ENCODE measurements at regions not wholly inside any gene's neighbourhood (a gene's known extent, or its start where the extent isn't known, plus 50 kb on each side); places are given as distances from the start of the nearest gene placed in this dataset.

DNA sequence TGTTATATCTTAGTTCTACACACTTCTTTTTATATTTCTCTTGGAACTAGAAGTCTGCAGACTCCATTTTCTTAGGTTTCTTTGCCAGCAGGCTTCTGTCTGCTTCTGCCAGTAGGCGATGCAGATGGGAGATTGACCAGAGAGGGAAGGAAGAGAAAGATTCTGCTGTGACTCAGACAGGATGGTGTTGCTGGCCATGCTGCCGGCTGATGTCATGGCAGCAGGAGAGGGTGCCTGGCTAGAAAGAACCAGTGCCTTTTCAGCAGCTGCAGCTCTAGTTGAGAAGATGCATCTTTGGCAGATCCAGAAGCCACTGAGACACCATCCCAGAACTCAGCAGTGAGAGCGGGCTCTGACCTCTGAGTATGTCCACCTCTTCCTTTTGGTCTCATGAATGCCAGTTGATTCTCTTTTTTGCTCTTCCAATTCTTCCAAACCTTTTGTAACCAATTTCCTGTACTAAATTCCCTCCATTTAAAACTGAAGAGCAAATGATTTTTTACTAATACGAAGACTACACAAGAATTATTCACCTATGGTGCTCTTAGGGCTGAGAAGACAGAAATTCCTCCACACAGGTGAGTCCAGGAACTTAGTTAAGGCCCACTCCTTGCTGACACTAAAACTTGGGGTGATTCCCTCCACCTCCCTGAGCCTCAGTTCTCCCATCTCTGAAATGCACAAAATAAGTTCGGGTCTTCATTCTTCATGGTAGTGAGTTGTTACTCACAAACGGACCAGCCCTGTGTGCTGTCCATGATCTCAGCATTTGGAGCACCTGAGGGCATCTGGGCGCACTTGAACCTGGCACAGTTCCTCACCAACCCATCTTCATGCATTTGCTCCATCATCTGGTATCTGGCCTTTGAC is 200.7 kb downstream of the MYCN start (continued):
- TF ChIP-seq, protein P1, sequence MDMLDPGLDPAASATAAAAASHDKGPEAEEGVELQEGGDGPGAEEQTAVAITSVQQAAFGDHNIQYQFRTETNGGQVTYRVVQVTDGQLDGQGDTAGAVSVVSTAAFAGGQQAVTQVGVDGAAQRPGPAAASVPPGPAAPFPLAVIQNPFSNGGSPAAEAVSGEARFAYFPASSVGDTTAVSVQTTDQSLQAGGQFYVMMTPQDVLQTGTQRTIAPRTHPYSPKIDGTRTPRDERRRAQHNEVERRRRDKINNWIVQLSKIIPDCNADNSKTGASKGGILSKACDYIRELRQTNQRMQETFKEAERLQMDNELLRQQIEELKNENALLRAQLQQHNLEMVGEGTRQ (IDR thresholded peaks at IDR 0.05; ENCODE audit: low read depth, low read length), result no peak

DNA sequence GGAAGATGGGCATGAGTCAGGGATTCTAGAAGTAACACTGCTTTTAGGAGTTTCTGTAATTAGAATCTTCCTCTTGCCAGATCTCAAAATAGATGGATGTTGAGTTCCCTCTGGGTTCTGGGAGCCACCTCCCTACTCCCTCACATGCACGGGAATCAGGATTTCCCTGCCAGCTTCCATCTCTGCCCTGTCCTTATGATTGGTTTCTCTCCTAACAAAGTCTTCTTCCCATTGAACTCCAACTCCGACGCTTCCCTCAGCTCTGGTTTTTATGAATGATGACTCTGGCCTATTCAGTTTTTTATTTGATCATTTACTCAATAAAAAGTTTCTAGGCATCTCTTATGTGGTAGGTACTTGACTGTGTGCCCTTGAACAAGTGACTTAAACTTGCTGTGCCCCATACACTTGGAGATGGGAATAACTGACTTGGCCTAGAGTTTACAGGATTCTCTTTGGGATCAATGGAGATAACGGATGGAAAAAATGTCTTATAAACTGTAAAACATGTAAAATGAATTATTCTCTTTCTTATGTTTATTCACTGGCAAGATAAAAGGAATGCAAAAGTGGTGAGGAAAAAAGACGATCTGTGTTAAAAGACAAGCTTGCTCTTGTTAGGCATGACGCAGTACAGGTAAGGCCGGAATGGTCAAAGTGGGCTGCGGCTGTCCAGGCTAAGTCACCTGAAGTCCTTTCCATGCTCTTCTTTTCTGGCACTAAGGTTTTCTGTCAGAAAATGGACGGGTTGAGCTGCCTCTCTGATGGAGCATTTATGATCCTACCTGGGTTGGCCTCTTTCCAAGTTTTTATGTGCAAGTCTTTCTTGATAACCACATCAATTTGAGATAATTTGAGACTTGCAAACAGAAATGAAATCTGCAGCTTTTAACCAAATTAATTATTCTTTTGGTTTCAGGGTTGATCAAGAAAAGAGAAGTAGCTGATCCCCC is 199.6 kb downstream of the MYCN start:
- no peak overlapping the region for H2BK5ac ChIP-seq (ENCODE audit: low read depth, low read length, poor library complexity, severe bottlenecking)
- no peak overlapping the region for H3K23ac ChIP-seq (ENCODE audit: low read depth, low read length)
- H3K27me3 ChIP-seq (ENCODE audit: control insufficient read depth, insufficient read depth, low read length), result no peaks in the 10 kb centered on the region
- H3K79me1 ChIP-seq (ENCODE audit: low read depth in 1 of 2, low read length in 2 of 2), result no peaks in the 10 kb centered on the region
- H3K9me3 ChIP-seq (ENCODE audit: control insufficient read depth, insufficient read depth, low read length), result peaks cover 10% of the 10 kb centered on the region; the same call in 1 of the 2 replicates
- no peak overlapping the region for H4K8ac ChIP-seq (ENCODE audit: low read depth in 2 of 2, low read length in 2 of 2)
- H3K9ac ChIP-seq (ENCODE audit: low read depth, low read length), result no peak overlapping the region
- in situ Hi-C loops (cut with MboI; ENCODE audit: low sequenced_read_pairs) (no loop called here), intact Hi-C loops (cut with micrococcal nuclease) (loop anchor here (10.0 kb wide), 1 partner anchor 215 kb away; no protein-coding TSS in a partner anchor), dilution Hi-C loops (cut with HindIII; ENCODE audit: low sequenced_read_pairs, unreplicated experiment) (no loop called here)
- WGBS, 2 experiments (ENCODE audit: extremely low coverage in 2 of 2, insufficient read length in 1 of 2), result 70% methylated on average over 4 of the region's 9 CpGs; no CpG with 5 or more reads in 1 of the 2 experiments
- H2BK20ac ChIP-seq (ENCODE audit: low read depth, low read length), result no peak overlapping the region
- no peaks in the 10 kb centered on the region for H3K9me1 ChIP-seq (ENCODE audit: insufficient read depth, low read length)
- TF ChIP-seq, protein P1 (IDR thresholded peaks at IDR 0.05; ENCODE audit: low read depth, low read length), result no peak
- TF ChIP-seq CEBPB (IDR thresholded peaks at IDR 0.05; ENCODE audit: low read depth, low read length), result no peak
- no peak for TF ChIP-seq CHD1 (IDR thresholded peaks at IDR 0.05; ENCODE audit: low read depth, low read length)
- no peak for TF ChIP-seq MAFK (IDR thresholded peaks at IDR 0.05; ENCODE audit: low read depth, low read length)
- TF ChIP-seq MAZ (IDR thresholded peaks at IDR 0.05; ENCODE audit: borderline replicate concordance, low read depth, low read length), result no peak
- TF ChIP-seq MXI1 (IDR thresholded peaks at IDR 0.05; ENCODE audit: borderline replicate concordance, low read depth, low read length), result no peak
- no peak for TF ChIP-seq NFE2L2 (IDR thresholded peaks at IDR 0.05; ENCODE audit: low read depth, low read length)
- TF ChIP-seq FOS (IDR thresholded peaks at IDR 0.05; ENCODE audit: low read depth, low read length), result no peak
- H4K91ac ChIP-seq (ENCODE audit: insufficient read depth, low read depth, low read length), result no peak overlapping the region
- no peak overlapping the region for H3K27ac ChIP-seq (ENCODE audit: insufficient read depth, low read length)
- BruUV-seq (replicated peaks), result no TSS peak
- H2AFZ ChIP-seq (replicated peaks; ENCODE audit: low read length, poor library complexity), result no peak overlapping the region
- no peaks in the 10 kb centered on the region for H3K4me1 ChIP-seq (ENCODE audit: control insufficient read depth, insufficient read depth, low read length)
- no peak overlapping the region for H3K4me2 ChIP-seq (ENCODE audit: low read depth, low read length)
- ATAC-seq (ENCODE audit: low read depth) (no peak), DNase-seq (no peak)
- no peak overlapping the region for H3K4me3 ChIP-seq (ENCODE audit: insufficient read depth, low read depth, low read length)
- H4K20me1 ChIP-seq (ENCODE audit: insufficient read depth, low read length), result no peaks in the 10 kb centered on the region
- H2BK15ac ChIP-seq (ENCODE audit: low read depth, low read length), result no peak overlapping the region
- no peak overlapping the region for H3K4ac ChIP-seq (ENCODE audit: low read depth, low read length)
- no peak overlapping the region for H2AK9ac ChIP-seq (replicated peaks; ENCODE audit: low read depth, low read length, poor library complexity)
- POLR2A ChIA-PET (ENCODE audit: unreplicated experiment), result no interaction called here
- H2AK5ac ChIP-seq (ENCODE audit: low read depth, low read length), result no peak overlapping the region
- no peaks in the 10 kb centered on the region for H3K36me3 ChIP-seq (ENCODE audit: control insufficient read depth, insufficient read depth, low read length)
- H3K56ac ChIP-seq (ENCODE audit: extremely low read depth, insufficient read depth, low read length), result no peak overlapping the region
- CTCF ChIA-PET, result no interaction called here
- H2BK120ac ChIP-seq (ENCODE audit: low read depth, low read length), result no peak overlapping the region
- no peak overlapping the region for H3K18ac ChIP-seq (ENCODE audit: low read depth, low read length)
- no peak overlapping the region for H3K14ac ChIP-seq (replicated peaks; ENCODE audit: low read depth, low read length)
- no peak overlapping the region for H4K5ac ChIP-seq (ENCODE audit: low read depth, low read length)

Data from IMR-90 (cell line).